Activated CD4-positive, alpha-beta T cell treated with anti-CD3 and anti-CD28 coated beads for 48 hours (primary cell): ENCODE measurements at regions not wholly inside any gene's neighbourhood (a gene's known extent, or its start where the extent isn't known, plus 50 kb on each side); places are given as distances from the start of the nearest gene placed in this dataset.
"Not testable (repeated sequence)": the region's sequence is repeated elsewhere in the genome, so short reads cannot be mapped to it uniquely, and the experiment has no call there.

Source experiments
- DNase-seq: peaks from one replicate; pipeline ENCODE4 v3.0.0-alpha.2; 2020

DNA sequence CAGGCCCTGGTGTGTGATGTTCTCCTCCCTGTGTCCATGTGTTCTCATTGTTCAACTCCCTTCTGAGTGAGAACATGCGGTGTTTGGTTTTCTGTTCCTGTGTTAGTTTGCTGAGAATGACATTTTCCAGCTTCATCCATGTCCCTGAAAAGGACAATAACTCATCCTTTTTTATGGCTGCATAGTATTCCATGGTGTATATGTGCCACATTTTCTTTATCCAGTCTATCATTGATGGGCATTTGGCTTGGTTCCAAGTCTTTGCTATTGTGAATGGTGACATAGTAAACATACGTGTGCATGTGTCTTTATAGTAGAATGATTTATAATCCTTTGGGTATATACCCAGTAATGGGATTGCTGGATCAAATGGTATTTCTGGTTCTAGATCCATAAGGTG lies 964.6 kb upstream of the CITED2 start:
- DNase-seq = not testable (repeated sequence)

DNA sequence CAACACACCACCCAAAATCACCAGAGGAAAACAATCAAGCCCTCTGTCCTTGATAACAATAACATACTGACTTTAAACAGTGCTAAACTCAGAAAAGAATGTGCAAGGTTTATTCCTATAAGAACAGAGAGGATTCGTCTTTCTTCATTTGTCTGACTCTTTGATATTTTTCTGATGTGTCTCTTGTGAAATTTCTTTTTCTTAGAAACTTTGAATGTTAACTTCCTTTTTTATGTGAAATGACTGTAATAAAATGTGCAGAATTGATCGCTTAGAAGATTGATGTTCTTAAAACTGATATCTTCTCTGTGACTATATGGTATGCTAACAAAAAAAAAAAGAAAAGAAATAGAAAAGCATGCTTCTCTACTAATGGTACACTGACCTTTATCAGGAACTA lies 947.4 kb upstream of the CITED2 start:
- DNase-seq = no peak

- DNase-seq = no peak
These were observed 945.9 kb upstream of the CITED2 start for GRCh38 chr6:140320081-140321080.

GRCh38 chr6:140319209-140319608 lies 944.8 kb upstream of the CITED2 start:
- no peak for DNase-seq

GRCh38 chr6:140318408-140318807 lies 944.0 kb upstream of the CITED2 start:
- DNase-seq = no peak

GRCh38 chr6:140317950-140318349 lies 943.5 kb upstream of the CITED2 start:
- DNase-seq = no peak

DNA sequence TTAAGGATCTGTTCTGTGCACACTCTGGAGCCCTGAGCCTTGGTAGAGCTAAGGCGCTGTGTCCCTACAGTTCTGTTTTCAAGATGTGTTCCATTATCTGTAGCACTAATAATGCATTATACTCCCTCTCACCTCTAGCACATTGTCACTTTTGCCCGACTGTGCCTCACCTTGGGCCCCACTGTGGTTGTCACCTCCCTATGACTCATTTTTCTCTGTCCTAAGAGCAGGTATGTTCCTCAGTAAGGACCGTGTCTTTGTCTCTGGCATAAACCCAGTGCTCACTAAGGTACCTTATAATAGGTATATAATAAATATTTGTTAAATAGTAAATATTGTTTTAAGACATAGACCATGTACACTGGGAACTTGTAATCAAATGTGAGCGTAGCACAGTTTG lies 942.5 kb upstream of the CITED2 start:
- DNase-seq = no peak

GRCh38 chr6:140314682-140315081 lies 940.2 kb upstream of the CITED2 start:
- no peak for DNase-seq

- DNase-seq = no peak
These were observed 936.7 kb upstream of the CITED2 start for GRCh38 chr6:140311146-140311545.

DNA sequence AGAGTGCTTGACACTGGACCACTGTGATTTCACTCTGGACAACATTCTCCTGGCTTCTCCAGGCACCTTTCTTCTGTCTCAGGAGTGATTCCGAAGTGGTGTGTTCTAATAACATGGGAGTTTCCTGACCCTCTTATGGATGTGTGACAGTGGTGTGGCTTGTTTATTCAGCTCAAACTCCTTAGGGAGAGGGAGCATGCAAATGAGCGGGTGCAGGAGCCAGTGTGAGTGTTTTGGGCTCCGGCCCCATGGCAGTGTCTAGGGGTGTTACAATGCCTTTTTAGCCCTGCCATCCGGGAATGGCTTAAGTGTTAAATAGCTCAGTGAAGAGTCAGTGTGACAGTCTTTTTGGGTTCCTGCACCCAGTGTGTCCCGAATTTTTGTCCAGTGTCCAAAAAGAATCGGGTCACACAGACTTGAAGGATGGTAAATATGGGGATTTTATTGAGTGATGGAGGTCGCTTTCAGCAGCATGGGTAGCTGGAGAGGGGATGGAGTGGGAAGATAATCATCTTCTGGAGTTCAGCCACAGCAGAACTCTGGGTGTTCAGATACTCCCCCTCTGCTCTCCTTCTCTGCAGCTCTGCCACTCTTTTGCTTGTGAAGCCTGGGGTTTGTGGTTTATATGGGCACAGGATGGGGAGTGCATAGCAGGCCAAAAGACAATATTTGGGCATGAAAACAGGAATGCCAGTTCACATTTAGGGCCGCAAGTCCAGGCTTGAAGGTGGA lies 928.9 kb upstream of the CITED2 start:
- DNase-seq = no peak

GRCh38 chr6:140300331-140300730 lies 925.9 kb upstream of the CITED2 start:
- DNase-seq = no peak

- no peak for DNase-seq
These were observed 914.7 kb upstream of the CITED2 start for GRCh38 chr6:140289186-140289585.

DNA sequence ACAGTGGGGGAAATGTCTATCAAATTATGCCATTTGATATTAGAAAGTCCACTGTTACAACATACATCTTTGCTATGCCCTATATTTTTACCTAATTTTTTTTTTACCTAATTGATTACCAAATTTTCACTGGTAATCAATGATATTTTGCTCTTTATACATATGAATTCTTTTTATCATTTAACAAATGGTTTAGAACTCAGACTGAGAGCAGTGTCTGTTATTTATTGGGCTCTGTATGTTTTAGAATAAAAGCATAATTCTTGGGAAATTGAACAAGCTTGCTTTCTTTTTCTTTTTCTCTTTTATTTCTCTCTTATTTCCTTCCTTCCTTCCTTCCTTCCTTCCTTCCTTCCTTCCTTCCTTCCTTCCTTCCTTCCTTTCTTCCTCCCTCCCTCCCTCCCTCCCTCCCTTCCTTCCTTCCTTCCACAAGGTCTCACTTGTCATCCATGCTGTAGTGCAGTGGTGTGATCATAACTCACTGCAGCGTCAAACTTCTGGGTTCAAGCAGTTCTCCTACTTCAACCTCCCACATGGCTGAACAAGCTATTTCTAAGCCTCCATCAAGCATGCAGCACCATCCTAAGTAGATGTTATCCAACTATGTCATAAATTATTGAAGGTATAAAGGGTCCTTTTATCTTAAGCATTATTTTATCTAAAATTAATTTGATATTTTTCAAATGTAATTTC lies 911.7 kb upstream of the CITED2 start:
- DNase-seq = no peak

DNA sequence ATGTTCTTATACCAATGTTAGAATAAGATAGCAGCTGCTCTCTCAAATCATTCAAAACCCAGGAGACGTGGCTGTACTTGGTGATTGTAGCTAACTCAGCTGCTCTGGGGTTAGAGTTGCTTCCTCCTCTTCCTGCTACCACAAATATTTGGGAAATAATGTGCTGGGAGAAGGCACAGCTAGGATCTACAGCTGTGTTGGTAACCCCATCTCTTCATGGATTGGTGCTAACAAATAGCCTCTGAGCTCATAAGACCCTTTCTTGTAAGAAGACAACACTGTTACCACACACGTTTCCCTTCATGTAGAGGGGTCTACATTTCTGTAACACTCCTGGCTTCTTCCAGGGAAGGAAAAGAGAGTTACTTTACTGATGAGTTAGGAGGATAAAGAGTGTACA lies 911.0 kb upstream of the CITED2 start:
- no peak for DNase-seq

DNA sequence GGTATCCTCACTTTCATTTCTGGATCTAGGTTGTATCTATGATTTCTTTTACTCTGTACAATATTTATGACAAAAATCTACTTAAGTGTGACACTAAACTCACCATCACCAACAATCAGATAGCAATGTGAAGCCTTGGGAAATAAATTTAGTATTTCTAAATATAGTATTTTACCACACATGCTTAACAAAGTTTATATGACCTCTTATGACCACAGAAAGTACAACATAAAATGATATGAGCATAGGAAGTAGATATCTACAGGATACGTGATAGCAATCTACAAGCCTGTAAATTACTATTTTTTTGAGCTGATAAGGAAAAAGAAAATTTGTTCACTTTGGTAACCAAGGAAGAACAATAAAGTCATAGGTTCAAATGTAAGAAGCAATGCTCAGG lies 910.4 kb upstream of the CITED2 start:
- DNase-seq = no peak

GRCh38 chr6:140283197-140283596 lies 908.7 kb upstream of the CITED2 start:
- no peak for DNase-seq

DNA sequence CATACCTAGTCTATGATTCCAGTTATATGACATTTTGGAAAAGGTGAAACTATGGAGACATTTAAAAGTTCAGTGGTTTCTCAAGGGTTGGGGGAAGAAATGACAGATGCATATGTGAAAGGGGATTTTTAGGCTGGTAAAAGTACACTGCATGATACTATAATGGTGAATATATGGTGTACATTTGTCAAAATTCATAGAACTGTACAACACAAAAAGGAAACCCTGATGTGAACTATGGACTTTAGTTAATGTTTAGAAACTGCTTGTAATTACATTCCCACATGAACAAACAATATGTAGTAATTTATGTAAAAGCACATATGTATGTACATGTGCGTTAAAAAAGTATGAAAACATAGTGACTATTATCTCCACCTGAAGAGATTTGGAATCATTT lies 907.3 kb upstream of the CITED2 start:
- DNase-seq = no peak

GRCh38 chr6:140281236-140281635 lies 906.8 kb upstream of the CITED2 start:
- DNase-seq = no peak

DNA sequence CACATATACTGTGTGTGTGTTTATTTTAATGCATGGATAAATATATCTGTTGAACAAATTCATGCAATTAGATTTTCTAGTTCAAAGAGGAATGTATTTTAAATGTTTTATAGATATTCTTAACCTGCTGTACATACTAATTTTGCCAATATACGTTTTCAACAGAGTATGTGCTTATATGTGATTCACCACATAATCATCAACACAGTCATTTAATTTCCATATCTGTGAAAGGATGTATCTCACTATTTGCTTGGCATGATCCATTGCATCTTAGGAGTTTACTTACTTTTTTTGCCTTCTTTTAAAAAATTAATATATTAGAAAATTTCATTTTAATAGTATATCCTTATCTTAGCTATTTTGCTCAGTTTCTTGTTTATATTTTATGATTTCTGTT lies 902.3 kb upstream of the CITED2 start:
- DNase-seq = no peak

GRCh38 chr6:140276133-140276532 lies 901.7 kb upstream of the CITED2 start:
- no peak for DNase-seq

GRCh38 chr6:140275725-140276124 lies 901.3 kb upstream of the CITED2 start:
- DNase-seq = no peak

DNA sequence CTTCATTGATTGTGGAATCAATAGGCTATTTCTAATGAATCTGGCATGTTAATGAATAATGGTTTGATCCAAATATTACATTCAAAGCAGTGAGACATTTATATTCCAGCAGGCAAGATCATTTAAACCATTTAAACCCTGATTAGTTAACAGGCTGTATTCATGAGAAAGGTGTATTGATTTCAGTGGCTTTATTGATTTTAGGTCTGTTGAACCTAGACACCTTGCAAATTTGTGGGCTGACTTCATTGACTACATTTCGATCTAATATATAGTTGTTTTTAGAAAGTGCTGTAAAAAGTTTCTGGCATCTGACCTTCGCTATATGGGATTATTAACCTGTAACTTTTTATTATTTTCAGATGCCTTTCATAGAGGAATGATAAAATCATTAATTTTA lies 900.1 kb upstream of the CITED2 start:
- no peak for DNase-seq

GRCh38 chr6:140271759-140272377 lies 897.4 kb upstream of the CITED2 start:
- DNase-seq = no peak
